ENCODE measurements at regions not wholly inside any gene's neighbourhood (a gene's known extent, or its start where the extent isn't known, plus 50 kb on each side); places are given as distances from the start of the nearest gene placed in this dataset.

DNA sequence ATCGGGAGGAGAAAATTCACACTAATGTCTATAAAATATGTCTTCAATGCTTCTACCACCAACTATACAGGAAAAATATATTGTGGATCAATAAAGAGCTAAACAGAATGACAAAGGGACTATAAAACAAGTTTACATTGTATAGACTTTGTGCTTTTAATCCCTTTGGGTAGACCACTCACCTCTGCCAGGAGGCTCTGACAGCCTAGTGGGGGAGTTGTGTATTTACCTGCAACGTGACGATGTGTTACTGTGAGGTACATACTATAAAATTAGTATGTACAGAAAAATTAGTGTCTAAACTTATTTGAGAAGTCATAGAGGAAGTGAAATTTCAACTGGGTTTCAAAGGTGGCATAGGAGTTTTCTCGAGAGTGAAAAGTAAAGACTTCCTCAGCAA lies 243.3 kb upstream of the REG3G start:
- TF ChIP-seq, protein P1, sequence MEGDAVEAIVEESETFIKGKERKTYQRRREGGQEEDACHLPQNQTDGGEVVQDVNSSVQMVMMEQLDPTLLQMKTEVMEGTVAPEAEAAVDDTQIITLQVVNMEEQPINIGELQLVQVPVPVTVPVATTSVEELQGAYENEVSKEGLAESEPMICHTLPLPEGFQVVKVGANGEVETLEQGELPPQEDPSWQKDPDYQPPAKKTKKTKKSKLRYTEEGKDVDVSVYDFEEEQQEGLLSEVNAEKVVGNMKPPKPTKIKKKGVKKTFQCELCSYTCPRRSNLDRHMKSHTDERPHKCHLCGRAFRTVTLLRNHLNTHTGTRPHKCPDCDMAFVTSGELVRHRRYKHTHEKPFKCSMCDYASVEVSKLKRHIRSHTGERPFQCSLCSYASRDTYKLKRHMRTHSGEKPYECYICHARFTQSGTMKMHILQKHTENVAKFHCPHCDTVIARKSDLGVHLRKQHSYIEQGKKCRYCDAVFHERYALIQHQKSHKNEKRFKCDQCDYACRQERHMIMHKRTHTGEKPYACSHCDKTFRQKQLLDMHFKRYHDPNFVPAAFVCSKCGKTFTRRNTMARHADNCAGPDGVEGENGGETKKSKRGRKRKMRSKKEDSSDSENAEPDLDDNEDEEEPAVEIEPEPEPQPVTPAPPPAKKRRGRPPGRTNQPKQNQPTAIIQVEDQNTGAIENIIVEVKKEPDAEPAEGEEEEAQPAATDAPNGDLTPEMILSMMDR (conservative IDR thresholded peaks at IDR 0.05) = no peak
- no peak for TF ChIP-seq ZFX (IDR thresholded peaks at IDR 0.05)
